M059J (cell line): ENCODE measurements at regions not wholly inside any gene's neighbourhood (a gene's known extent, or its start where the extent isn't known, plus 50 kb on each side); places are given as distances from the start of the nearest gene placed in this dataset.
"Not testable (repeated sequence)": the region's sequence is repeated elsewhere in the genome, so short reads cannot be mapped to it uniquely, and the experiment has no call there.

Source experiments
- DNase-seq: peaks from one replicate; pipeline ENCODE4 v3.0.0-alpha.2; 2012; ENCODE audit warnings: low read depth

DNA sequence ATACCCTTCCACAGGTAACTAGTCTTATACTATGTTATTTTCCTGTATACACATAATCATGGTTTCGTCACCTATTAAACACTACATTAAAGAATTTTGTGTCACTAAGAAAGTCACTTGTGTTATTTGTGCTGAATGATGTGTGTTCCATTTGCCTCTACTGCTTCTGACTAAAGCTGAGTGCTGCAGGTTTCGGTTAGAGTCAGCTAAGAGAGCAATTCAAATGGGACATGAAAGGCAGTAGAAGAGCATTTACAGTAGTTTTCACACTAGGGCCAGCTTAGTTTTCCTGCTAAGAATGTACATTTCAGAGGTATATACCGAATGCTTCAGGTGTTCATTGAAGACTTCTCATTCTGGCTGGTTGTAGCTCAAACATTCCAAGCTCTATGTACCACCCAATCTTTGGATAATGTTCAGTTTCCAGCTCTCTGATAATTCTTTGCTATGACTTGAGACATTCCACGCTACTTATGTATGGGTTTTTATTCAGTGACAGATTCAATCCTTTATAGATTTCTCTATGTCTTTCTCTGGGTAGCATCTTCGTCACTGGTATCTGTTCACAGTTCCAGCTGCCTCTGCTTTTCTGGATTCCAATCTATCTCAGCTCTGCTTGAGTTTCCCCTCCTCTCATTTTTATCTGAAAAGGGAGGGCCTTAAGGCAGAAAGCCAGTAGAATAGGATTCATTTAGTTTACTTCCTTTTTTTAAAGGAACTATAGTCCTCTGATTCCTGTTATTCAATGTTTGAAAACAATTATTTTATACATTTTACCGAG is 164.4 kb downstream of the CXXC4 start:
- DNase-seq, result no peak

DNA sequence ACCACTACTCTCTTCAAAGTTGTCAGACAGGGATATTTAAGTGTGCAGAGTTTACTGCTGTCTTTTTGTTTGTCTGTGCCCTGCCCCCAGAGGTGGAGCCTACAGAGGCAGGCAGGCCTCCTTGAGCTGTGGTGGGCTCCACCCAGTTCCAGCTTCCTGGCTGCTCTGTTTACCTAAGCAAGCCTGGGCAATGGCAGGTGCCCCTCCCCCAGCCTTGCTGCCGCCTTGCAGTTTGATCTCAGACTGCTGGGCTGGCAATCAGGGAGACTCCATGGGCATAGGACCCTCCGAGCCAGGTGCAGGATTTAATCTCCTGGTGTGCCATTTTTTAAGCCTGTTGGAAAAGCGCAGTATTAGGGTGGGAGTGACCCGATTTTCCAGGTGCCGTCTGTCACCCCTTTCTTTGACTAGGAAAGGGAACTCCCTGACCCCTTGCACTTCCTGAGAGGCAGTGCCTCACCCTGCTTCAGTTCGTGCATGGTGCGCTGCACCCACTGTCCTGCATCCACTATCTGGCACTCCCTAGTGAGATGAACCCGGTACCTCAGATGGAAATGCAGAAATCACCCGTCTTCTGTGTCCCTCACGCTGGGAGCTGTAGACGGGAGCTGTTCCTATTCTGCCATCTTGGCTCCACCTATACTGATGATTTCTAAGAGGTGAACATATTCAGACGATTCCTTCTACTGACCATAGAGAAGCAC is 167.6 kb downstream of the CXXC4 start:
- DNase-seq, result not testable (repeated sequence)

DNA sequence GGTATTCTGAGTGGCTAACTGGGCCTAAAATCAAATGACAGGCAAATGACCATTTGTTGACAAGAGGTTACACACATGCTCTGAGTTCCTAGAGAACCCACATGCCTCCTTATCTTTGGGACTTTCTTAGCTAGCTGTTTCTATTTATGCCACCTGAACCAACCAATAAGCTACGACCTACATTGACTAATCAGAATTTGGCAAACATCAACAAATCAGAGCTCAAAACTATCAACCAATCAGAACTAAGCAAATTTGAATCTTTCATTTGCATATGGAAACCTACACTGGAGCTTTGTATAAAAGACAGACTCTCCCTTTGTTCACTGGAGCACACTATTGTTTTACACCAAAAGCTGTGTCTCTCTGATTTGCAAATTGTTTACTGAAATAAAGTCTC is 192.0 kb downstream of the CXXC4 start:
- no peak for DNase-seq

DNA sequence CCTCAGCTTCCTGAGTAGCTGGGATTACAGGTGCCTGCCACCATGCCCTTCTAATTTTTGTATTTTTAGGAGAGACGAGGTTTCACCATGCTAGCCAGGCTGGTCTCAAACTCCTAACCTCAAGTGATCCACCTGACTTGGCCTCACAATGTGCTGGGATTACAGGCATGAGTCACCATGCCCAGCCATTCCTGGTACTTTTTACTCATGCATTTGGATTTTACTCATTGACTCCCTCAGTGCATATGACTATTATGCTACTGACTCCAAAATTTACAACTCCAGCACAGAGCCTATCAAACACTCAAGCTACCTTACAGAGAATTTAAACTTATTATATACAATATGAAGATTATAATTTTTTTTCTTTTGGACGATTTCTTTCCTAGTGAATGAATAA is 199.9 kb downstream of the CXXC4 start:
- DNase-seq, result no peak

DNA sequence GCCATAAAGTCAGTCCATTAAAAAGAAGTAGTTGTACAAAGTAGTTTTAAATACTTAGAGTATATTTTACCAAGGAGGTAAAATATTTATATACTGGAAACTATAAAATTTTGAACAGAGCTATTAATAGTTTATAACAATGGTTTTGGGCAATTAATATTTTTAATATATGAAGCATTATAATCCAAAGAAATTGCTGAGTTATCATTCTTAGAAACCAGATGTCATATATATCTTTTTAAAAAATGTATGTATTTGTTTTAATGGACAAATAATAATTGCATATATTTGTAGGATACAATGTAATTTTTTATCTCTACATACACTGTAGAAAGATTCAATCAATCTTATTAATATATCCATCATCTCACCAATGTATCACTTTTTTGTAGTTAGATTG is 207.8 kb downstream of the CXXC4 start:
- no peak for DNase-seq

DNA sequence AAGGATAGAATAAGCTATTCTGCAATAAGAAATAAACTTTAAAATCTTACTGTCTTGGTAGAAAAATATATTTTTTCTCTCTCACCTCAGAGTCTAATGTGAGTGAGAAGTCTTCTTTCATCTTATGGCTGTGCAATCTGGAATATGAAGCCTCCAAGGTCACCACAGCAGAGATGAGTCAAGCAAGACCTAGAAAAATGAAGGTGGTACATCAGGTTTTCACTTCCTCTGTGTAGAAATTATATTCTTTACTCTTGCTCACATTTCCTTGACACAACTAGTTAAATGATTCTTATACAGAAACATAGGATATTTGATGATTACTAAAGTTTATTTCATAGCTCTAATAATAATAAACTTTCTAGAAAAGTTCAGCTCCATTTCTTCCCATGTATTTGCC is 211.4 kb downstream of the CXXC4 start:
- no peak for DNase-seq

DNA sequence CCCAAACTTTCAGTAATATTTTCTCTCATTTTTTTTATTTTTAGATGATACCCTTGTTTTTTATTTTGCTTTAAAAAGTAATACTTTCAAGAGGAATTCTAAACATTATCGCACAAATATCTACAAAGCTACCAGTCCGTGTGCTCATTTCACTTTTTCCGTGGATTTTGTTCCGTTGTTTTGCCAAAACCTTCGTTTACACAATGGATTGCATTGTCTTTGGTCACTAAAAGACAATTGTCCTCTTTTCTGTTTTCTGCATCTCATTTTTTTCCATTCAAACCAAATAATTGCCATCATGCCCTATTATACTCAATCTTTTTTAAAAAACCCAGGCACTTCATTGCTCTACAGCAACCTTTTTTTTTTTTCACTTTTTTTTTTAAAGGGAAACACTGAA is 214.9 kb downstream of the CXXC4 start:
- no peak for DNase-seq

DNA sequence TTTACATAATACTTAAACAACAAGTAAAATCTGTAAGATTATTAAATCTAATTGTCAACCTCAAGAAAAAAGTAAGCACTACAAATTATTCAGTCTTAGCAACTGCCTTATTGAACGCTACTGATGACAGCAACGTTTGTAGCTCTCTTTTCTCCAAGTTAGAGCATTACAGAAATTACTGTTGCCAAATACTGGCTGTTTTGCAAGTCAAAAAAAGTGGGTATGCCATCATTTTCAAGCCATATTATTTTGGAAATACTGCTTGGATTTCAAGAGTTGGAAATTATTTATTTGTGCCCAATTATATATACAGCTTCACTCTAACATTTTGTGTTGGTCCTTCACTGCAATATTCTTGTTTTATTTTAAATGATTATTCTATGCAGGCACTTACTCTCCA is 221.7 kb downstream of the CXXC4 start:
- DNase-seq, result no peak

DNA sequence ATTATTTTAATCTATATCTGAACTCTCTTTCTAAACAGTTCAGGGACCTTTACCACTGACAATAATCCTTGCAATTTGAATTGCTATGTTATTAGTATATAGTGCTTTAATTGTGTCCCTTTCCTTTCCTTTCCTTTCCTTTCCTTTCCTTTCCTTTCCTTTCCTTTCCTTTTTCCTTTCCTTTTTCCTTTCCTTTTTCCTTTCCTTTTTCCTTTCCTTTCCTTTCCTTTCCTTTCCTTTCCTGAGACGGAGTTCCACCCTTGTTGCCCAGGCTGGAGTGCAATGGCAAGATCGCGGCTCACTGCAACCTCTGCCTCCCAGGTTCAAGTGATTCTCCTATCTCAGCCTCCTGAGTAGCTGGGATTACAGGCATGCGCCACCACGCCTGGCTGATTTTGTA is 225.1 kb downstream of the CXXC4 start:
- not testable (repeated sequence) for DNase-seq

DNA sequence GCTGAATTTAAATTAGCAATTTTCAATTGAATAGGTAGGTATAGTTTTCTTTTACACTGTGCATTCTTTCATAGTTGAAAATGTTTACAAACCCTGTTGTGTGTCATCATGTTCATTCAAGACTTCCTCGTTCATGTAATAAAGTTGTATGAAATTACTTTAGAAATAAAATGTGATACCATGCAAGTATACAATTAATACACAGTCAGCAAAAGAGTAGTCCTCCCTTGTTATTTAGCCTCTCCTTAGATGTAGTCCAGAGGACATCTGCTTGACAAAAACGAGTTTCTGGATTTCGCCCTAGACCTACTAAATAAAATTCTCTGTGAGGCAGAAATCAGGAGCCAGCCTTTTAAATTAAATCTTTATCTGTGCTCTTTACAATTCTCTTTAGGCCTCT is 231.6 kb downstream of the CXXC4 start:
- DNase-seq, result no peak

DNA sequence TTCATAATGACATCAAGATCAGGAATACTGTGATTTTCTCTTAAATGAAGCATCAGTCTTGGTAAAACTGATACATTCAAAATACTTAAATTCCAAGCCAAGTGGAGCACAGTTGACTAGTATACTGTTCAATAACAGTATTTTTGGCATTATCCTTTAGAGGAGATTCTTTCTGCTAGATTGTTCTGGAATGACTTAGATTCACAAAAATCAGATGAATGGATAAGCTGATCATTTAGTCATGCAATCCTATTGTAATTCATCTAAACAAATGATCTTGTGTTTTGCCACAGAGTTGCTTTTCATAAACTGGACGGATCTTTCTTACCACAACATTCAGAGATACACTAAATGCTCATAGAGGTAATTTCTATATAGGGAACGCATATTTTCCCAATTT is 232.0 kb downstream of the CXXC4 start:
- DNase-seq, result no peak

DNA sequence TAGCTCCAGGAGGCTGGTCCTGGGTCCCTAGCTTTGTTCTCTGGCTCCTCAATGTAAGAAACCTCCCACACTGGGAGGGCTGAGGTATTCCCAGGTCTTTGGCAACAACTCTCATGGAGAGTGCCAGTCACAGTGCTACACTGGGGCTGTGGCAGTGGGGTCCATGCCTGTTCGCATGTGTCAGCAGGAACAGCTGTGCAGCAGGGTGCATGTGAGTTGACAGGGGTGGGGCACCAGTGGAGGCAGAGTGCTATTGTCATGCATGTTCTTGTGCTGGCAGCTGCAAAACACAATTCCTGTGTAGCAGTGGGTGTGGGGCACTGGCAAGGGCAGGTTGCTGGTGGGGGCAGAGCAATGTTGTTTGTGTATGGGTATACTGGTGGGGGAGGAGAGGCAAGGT is 246.0 kb downstream of the CXXC4 start:
- no peak for DNase-seq

DNA sequence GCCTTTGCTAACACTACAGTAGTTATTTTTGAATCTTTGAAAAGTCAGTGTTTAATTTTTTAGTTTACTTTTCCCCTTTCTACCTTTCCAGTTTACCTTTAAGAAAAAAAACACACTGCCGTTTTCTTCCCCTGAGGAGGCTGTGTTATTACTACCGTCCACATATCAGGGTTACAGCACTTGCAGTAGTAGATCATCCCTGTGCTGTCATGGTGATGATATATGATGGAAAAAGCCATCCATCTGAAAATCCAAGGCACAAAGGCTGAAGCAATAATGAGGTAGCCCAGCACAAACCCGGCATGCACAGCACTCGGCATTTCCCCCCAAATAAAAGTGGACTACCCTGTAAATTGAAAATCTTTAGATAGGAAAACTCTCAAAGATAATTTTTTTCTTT is 258.7 kb downstream of the CXXC4 start:
- no peak for DNase-seq

DNA sequence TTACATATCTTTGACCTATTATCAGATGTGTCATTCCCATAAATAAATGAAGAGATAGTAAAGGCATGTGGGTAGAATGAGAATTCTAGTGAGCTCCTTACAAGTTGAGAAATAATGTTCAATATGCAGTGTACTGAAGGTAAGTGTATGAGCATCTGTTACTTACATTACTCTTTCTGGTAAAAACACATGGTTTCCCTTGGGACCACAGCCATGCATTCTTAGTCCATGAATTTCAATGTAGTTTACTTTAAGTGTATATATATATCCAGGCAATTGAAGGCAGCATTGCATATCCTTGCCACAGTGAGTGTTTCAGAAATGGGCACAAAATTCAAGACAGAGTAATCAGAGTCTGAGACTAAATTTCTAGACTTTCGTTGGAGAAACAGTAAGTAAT is 277.2 kb downstream of the CXXC4 start:
- no peak for DNase-seq

DNA sequence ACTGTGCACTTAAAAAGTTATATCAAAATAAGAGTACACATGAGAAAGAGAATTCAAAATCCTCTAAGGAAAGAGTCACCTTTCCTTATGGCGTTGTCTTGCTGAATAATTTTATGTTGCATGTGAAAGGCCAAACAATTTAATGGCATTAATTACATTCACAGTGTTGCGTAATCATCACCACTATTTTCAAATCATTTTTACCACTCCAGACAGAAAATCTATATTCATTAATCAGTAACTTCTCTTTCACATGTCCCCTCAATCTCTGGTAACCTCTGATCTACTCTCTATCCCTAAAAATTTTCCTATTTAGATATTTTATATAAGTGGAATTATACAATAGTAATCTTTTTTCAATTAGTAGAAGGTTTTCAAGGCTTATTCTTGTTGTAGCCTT is 283.0 kb downstream of the CXXC4 start:
- DNase-seq, result no peak

DNA sequence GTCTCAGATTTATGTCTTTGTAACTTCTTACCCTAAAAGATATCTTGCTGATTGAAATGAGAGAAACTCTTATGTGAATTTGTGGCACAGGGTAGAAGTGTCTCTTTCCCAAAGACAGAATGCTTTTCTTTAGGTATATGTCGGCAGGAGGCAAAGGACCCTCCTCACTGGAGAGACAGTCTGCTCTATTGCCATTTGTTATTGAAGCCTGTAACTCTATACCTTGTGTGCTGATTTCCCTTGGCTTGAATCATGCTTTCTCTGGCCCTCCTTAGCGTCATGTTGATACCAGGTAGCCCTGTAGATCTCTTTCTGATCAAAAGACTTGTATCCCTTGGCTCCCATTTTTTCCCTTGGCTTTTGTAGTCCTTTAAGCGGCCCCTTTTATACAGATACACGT is 284.3 kb downstream of the CXXC4 start:
- DNase-seq, result no peak

DNA sequence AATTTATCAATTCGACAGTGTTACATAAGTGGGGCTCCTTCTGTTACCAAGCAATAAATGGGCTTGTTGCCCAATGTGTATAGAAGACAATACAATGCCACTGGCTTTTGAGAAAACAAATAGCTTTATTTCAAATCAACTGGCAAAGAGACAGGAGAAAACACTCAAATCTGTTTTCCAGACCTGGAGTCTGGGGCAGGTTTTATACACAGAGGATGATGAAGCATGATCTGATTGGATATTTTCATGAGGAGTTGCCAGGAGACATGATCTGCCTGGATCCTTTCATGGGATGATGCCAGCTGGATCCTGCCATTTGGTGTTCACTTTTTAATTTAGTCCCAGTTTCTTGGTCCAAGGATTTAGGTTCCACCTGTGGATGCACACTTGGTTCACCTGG is 287.9 kb downstream of the CXXC4 start:
- no peak for DNase-seq

DNA sequence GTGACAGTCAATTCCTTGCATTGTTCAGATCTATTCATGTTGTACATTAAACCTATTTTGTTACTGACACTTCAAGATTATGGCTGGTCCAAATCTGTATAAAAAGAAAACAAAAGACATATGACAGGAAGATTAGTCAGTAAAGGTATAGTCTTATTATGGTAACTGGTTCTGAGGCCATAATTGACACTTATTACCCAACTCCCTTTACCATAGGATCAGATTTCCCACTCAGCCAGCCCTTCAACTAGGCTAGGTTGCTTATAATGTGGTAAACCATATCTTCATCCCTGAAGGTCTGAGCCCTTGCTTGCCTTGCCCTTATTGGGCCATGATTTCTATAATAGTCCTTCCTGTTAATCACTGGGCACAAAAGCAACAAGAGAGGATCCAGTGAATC is 289.6 kb downstream of the CXXC4 start:
- no peak for DNase-seq

DNA sequence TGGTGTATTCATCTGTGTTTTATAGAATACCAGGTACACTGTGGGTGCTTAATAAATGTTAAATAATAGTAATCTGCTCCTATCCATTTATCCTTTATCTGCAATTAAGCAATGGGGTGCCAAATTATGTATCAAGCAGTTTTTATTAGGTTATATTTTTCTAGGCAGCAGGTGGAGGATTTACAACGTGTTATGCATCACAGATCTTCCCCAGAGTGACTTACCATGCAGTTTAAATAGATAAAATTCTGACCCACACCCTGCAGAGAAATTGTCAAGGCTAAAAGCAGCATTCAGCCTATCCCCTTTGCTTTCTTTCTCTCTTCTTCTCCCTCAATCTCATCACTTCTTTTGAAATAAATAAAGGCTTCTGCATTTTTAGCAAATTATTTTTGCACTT is 306.4 kb downstream of the CXXC4 start:
- no peak for DNase-seq

DNA sequence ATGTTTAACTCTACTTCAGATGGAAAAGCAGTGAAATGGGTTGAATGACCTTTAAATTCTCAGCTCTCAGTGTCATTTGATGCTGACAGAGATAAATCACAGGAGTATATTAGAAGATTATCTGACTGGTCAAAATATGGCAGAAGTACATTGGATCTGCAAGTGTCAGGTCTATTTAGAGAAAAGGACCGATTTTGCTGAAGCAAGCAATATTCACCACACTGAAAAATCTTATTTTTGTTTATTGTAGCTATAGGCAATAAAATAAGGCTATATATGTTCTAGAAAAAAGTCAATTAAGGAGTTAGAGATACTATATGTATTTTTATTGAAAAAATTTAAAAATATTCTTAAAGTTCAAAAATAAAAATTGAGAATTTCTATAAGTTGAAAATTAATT is 325.3 kb downstream of the CXXC4 start:
- no peak for DNase-seq

DNA sequence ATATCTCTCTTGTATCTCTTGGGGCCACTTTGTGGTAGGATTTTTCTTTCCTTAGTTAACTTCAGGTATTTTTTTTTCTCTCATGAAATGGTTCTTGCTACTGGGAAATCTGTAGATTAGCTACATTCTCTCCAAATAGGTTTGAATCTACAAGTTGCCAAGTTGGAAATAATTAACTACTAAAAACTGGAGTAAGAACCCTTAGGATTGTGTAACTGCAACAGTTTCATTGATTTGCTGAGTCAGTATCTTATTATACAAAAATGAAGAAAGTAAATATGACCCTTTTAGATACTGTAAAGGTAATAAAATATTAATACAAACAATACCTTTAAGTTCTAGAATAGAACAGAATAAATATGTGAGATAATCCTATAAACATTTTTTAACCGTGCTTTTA is 327.9 kb downstream of the CXXC4 start:
- DNase-seq, result no peak

DNA sequence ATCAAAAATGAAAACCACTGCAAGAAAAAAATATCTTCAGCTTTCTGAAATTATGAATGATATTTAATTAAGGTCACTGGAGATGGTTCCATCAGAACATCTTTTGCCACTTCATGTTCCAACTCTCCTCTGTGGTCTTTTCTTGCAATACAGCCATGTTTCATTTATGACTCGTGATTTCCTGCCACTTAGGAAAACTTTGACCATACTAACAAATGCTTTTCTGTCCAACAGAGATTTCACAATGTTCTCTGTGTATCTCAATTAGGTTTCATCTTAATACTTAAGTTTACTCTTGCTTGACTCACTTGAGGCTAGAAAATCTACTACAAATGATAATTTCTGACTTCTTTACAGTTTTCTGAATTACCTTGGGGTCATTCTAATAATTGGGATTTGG is 330.9 kb downstream of the CXXC4 start:
- DNase-seq, result no peak

DNA sequence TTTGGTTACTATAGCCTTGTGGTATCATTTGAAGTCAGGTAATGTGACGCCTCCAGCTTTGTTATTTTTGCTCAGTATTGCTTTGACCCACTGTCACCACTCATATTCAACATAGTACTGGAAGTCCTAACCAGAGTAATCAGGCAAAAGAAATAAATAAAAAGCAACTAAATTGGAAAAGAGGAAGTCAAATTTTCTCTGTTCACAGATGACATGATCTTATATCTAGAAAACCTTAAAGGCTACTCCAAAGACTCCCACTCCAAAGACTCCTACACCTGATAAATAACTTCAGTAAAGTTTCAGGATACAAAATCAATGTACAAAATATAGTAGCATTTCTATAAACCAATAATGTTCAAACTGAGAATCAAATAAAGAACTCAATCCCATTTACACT is 348.6 kb downstream of the CXXC4 start:
- DNase-seq, result no peak

DNA sequence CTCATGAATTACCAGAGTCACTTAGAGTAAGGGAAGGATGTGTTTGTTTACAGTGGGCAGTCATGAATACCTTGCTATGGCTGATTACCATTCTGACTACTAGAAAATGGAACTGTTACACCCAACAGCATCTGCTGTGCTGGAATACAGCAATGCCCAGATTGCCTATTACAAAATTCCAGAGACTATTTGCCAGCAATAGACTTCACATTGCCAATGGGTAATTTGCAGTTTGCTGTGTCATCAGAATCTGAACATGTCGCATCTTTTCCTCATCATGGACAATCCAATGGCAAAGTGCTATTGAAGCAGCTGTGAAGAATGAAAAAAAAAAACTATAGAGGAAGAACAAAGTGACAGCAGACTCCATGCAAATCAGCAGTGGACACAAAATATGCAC is 356.6 kb downstream of the CXXC4 start:
- no peak for DNase-seq
